Retinal pigment epithelial cell (primary cell): ENCODE measurements at regions not wholly inside any gene's neighbourhood (a gene's known extent, or its start where the extent isn't known, plus 50 kb on each side); places are given as distances from the start of the nearest gene placed in this dataset.

Experiments used
- DNase-seq: peaks from one replicate; pipeline ENCODE4 v3.0.0-alpha.2; 2010; ENCODE audit warnings: low read depth
- H3K4me3 ChIP-seq: 2 replicates; pipeline ENCODE4 v1.5.1; 2011; ENCODE audit warnings: mild to moderate bottlenecking, low read length, control low read depth, moderate library complexity
- TF ChIP-seq, protein P1 (sequence below): conservative IDR thresholded peaks from 2 replicates; pipeline ENCODE4 v1.5.1; 2011; ENCODE audit warnings: low read depth, low read length, control low read depth, inconsistent platforms

DNA sequence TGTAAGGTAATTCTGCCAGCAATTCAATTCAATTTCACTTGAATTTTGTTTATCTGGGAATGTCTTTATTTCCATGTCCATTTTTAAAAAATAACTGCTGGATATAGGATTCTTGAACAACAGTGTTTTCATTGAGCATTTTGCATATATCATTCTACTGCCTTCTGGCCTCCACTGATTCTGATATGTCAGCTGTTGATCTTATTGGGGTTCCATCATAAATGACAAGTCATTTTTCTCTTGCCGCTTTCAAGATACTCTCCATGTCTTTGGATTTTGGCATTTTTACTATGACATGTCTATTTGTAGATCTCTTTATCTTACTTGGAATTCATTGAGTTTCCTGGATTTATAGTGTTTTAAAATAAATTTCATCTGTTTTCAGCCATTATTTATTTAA lies 180.5 kb upstream of the LMNTD1 start:
- H3K4me3 ChIP-seq, result no peak overlapping the region
- TF ChIP-seq, protein P1, sequence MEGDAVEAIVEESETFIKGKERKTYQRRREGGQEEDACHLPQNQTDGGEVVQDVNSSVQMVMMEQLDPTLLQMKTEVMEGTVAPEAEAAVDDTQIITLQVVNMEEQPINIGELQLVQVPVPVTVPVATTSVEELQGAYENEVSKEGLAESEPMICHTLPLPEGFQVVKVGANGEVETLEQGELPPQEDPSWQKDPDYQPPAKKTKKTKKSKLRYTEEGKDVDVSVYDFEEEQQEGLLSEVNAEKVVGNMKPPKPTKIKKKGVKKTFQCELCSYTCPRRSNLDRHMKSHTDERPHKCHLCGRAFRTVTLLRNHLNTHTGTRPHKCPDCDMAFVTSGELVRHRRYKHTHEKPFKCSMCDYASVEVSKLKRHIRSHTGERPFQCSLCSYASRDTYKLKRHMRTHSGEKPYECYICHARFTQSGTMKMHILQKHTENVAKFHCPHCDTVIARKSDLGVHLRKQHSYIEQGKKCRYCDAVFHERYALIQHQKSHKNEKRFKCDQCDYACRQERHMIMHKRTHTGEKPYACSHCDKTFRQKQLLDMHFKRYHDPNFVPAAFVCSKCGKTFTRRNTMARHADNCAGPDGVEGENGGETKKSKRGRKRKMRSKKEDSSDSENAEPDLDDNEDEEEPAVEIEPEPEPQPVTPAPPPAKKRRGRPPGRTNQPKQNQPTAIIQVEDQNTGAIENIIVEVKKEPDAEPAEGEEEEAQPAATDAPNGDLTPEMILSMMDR, result no peak
- DNase-seq, result no peak

DNA sequence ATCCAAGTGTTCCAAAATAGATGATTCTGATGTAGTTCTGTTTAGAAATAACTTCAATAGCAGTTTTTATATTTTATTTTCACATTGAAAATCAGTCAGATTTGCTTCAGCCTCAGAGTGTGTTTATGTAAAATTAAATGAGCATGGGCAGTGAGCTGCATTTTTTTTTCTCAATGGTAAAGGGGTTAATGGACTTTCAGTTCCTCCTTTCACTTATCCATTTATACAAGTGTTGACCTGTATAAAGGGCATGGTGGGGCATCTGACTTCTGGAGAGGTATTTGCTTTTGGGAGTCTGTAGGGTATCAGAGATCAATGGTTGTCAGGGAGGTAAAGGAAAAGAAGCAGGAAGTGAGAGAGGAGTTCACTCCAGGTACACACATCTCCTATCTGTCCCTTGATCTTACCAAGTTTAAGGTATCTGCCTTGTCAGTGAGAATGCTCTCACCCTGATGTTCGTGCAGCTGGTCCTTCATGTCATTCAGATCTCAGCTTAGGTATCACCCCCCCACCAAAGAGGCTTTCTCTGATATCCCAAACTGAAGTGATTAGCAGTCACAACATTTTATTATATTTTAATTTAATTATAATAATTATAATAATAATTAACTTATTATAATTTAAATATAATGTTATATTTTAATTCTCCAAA lies 181.6 kb upstream of the LMNTD1 start:
- H3K4me3 ChIP-seq, result no peak overlapping the region
- TF ChIP-seq, protein P1, result no peak
- DNase-seq, result no peak

DNA sequence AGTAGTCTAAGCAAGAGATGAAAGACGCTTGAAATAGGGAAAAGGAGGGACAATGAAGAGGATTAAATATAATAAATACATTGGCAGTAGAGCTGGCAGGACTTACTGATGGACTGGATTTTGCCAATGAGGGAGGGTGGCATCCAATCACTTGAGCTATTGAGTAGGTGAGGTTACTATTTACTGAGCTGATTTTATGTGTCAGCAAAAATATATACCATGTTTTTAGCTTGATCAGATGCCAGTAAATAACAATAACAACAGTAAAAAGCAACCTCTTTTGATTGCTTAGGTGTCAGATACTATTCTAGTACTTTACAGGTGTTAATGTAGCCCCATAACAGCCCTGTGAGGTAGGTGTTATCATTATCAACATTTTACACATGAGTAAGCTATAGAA lies 187.5 kb upstream of the LMNTD1 start:
- H3K4me3 ChIP-seq, result no peak overlapping the region
- no peak for DNase-seq
- TF ChIP-seq, protein P1, result no peak

DNA sequence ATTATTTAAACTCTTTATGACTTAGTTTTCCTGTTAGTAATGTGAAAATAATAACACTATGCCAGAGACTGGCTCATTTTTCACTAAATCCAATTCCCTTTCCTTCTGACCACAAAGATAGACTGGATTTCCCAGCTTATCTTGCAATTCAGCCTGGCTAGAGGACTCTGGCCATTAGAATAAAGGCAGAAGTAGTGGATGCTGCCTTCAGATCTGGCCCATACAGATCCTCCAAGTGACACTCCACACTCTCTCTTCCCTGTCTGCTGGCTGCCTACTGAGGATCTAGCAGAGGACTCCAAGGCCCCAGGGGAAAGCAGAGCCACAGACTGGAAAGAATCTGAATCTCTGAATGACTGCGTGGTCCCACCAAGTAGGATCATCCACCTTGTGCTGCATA lies 188.8 kb upstream of the LMNTD1 start:
- H3K4me3 ChIP-seq, result no peak overlapping the region
- TF ChIP-seq, protein P1, result no peak
- DNase-seq, result no peak

DNA sequence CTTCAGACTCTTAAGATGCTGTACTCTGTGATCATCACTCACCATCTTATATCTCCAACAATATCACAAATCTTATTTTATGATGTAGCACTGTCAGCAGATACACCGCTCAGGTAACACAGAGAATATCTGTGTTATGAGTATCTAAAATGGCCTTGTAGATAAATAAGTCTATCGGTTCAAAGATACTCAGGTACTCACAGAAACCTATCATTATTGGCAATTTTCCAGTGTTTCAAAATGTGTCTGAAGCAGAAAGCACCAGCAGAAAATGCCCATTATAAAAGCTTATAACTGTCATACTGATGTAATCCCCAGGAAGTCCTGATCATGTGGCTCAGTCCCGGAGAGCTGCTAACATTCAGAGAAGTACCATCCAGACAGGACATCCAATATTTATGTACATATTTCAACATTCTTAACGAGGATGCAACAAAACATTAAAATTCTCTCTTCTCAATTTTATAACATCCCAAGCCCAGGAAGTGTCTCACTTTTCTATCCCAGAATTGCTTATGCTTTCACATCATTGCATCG lies 190.7 kb upstream of the LMNTD1 start:
- no peak for DNase-seq
- no peak overlapping the region for H3K4me3 ChIP-seq
- TF ChIP-seq, protein P1, result no peak

DNA sequence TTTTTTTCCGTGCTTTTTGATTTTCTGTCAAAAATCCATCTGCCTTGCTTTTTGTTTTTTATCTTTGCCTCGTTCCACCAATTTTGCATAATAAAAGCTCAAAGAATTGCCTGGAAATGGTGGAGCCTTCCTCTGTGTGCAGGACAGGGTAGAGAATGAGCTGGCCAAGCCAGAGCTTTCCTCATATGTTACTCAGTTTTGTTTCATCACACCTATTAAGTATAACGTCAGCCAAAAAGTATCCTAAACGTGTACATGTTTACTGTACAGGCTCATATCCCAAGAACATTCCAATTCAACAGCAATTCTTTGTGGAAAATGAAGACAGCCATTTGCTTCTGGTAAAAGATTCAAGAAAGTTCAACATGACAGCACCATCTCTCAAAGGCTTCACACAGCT lies 191.2 kb upstream of the LMNTD1 start:
- no peak for DNase-seq
- H3K4me3 ChIP-seq, result no peak overlapping the region
- TF ChIP-seq, protein P1, result no peak

DNA sequence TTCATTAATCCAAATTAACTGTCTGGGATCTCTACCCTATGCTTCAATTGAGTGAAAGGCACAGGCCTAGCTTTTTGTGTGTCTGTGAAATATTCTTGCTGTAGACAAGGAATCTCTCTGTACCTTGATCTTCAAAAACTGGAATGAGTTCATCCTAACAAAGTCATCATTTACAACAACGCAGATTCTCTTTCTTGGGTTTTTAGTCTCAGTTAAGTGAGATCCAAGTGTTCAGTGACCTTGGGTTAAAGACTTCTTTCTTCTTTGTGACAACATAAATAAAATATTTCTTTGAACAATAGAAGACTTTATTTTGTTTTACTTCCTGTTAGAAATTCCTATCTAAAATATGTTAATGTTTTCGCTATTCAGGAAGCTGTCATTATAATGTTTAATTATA lies 192.2 kb upstream of the LMNTD1 start:
- H3K4me3 ChIP-seq, result no peak overlapping the region
- TF ChIP-seq, protein P1, result no peak
- no peak for DNase-seq
